GM12878 (cell line): ENCODE measurements at regions not wholly inside any gene's neighbourhood (a gene's known extent, or its start where the extent isn't known, plus 50 kb on each side); places are given as distances from the start of the nearest gene placed in this dataset.

ENCODE experiments used
- ATAC-seq: fragments of 200-7000 bp; cut with Tn5 transposase; 3 replicates; pipeline ENCODE4 v1.9.1; 2020; ENCODE audit warnings: mild to moderate bottlenecking, moderate library complexity
- BruUV-seq: library from RNA; stranded (reverse); fragments of 400-500 nt; replicated peaks from 2 replicates; lab custom pipeline; 2021; lab: Mats Ljungman, UMichigan
- CTCF ChIA-PET: fragments of 300-600 bp; sonication (Branson Sonifier 250); formaldehyde crosslinking; extraction: SDS; loops from one replicate; lab custom pipeline; 2021; ENCODE audit warnings: inconsistent platforms; lab: Yijun Ruan, JAX
- POLR2A ChIA-PET: fragments of 350-600 bp; formaldehyde crosslinking; extraction: SDS; loops from one replicate; lab custom pipeline; 2021; ENCODE audit warnings: inconsistent platforms; lab: Charles Lee
- RAD21 ChIA-PET: fragments of 300-600 bp; sonication (Branson Sonifier 250); formaldehyde crosslinking; loops from one replicate; lab custom pipeline; 2023; ENCODE audit warnings: antibody characterized with exemption; ENCODE audit not compliant: unreplicated experiment; lab: Charles Lee
- SMC1A ChIA-PET: fragments of 300-600 bp; sonication (Branson Sonifier 250); formaldehyde crosslinking; loops from one replicate; lab custom pipeline; 2023; ENCODE audit not compliant: unreplicated experiment, uncharacterized antibody; lab: Charles Lee
- DNase-seq: peaks from one replicate; pipeline ENCODE4 v3.0.0-alpha.2; 2011; ENCODE audit warnings: low read depth, low spot score
- FAIRE-seq: peaks from 3 replicates; lab custom pipeline; 2011; peaks lifted over from hg19 to GRCh38; lab: Jason Lieb, UNC
- H2AFZ ChIP-seq: 2 replicates; pipeline ENCODE4 v1.6.0; 2011; ENCODE audit warnings: low read depth, low read length, control low read depth; ENCODE audit not compliant: control insufficient read depth
- H3K27ac ChIP-seq: 2 replicates; pipeline ENCODE4 v1.5.1; 2011; ENCODE audit warnings: control low read depth; ENCODE audit not compliant: control insufficient read depth, insufficient read depth
- H3K27me3 ChIP-seq, 2 experiments: replicated peaks in 1 of 2; 2 replicates each; pipeline versions ENCODE4 v1.6.0 to v1.6.1; 2011; ENCODE audit warnings: low read length in 1 of 2; ENCODE audit not compliant: control insufficient read depth in 2 of 2, insufficient read depth in 2 of 2
- H3K36me3 ChIP-seq, 2 experiments: 2 replicates each; pipeline ENCODE4 v1.5.1; 2011; ENCODE audit warnings: low read length in 1 of 2; ENCODE audit not compliant: control insufficient read depth in 2 of 2, insufficient read depth in 2 of 2
- H3K4me1 ChIP-seq: 2 replicates; pipeline ENCODE4 v1.6.1; 2011; ENCODE audit warnings: mild to moderate bottlenecking, low read length, moderate library complexity, mixed read lengths; ENCODE audit not compliant: control insufficient read depth, insufficient read depth
- H3K4me2 ChIP-seq: 2 replicates; pipeline ENCODE4 v1.6.0; 2011; ENCODE audit warnings: control low read depth; ENCODE audit not compliant: control insufficient read depth, insufficient read depth
- H3K4me3 ChIP-seq: fragments of 200-600 bp; sonication (generic); 2 replicates; pipeline ENCODE4 v1.5.1; 2016
- H3K79me2 ChIP-seq: 2 replicates; pipeline ENCODE4 v1.6.0; 2011; ENCODE audit warnings: low read length; ENCODE audit not compliant: control insufficient read depth, insufficient read depth
- H3K9ac ChIP-seq: 2 replicates; pipeline ENCODE4 v1.8.0; 2011; ENCODE audit warnings: low read length, control low read depth, mixed read lengths; ENCODE audit not compliant: control insufficient read depth, insufficient read depth
- H3K9me3 ChIP-seq: replicated peaks from 3 replicates; pipeline ENCODE4 v1.5.1; 2011; ENCODE audit warnings: mild to moderate bottlenecking, low read length; ENCODE audit not compliant: control insufficient read depth, insufficient read depth
- H4K20me1 ChIP-seq: 2 replicates; pipeline ENCODE4 v1.6.0; 2011; ENCODE audit not compliant: control insufficient read depth, insufficient read depth
- CBX5 ChIP-seq: sonication (generic); IDR thresholded peaks from 2 replicates; pipeline ENCODE4 v1.6.1; 2016; ENCODE audit warnings: low read depth, moderate library complexity, mild to moderate bottlenecking, inconsistent platforms
- CHD2 ChIP-seq: IDR thresholded peaks from 2 replicates; pipeline ENCODE4 v1.6.1; 2011; ENCODE audit warnings: low read depth, low read length, improper control_type of control experiment, borderline replicate concordance
- CREM ChIP-seq: IDR thresholded peaks from 2 replicates; pipeline ENCODE4 v1.6.1; 2014; ENCODE audit warnings: antibody characterized with exemption, low read depth
- EGR1 ChIP-seq, 2 experiments: IDR thresholded peaks; 1 replicate in 1 of 2; 2 replicates in 1 of 2; pipeline ENCODE4 v1.6.1; 2011 to 2012; ENCODE audit warnings: low read depth in 2 of 2, low read length in 2 of 2, borderline replicate concordance in 1 of 2, mild to moderate bottlenecking in 1 of 2, moderate library complexity in 1 of 2
- HSF1 ChIP-seq: fragments of 150-350 bp; IDR thresholded peaks from 2 replicates; pipeline ENCODE4 v1.6.1; 2014; ENCODE audit warnings: mild to moderate bottlenecking, low read depth, low read length
- MYC ChIP-seq: IDR thresholded peaks from 2 replicates; pipeline ENCODE4 v1.6.1; 2011; ENCODE audit warnings: mild to moderate bottlenecking, low read length, moderate library complexity, inconsistent platforms; ENCODE audit not compliant: insufficient read depth, insufficient replicate concordance, insufficient read length, severe bottlenecking
- PML ChIP-seq: IDR thresholded peaks from 2 replicates; pipeline ENCODE4 v1.6.1; 2012; ENCODE audit warnings: low read length, inconsistent platforms
- RBBP5 ChIP-seq: fragments of 200-600 bp; sonication (generic); conservative IDR thresholded peaks from 2 replicates; pipeline ENCODE4 v1.6.1; 2016
- RELB ChIP-seq: fragments of 450-650 bp; IDR thresholded peaks from 2 replicates; pipeline ENCODE4 v1.6.1; 2017; ENCODE audit warnings: low read depth, mild to moderate bottlenecking, moderate library complexity
- SRF ChIP-seq, 2 experiments: IDR thresholded peaks; 2 replicates each; pipeline ENCODE4 v1.6.1; 2011; ENCODE audit warnings: low read depth in 2 of 2, low read length in 2 of 2, mild to moderate bottlenecking in 1 of 2, moderate library complexity in 1 of 2
- ZBTB11 ChIP-seq: fragments of 450-650 bp; formaldehyde crosslinking; IDR thresholded peaks from 2 replicates; pipeline ENCODE4 v1.5.0; 2022; ENCODE audit warnings: mild to moderate bottlenecking, missing genetic modification characterization
- ZNF217 ChIP-seq: fragments of 450-650 bp; IDR thresholded peaks from 2 replicates; pipeline ENCODE4 v1.6.1; 2017; ENCODE audit warnings: antibody characterized with exemption, mild to moderate bottlenecking
- WGBS: methylation state at CpG from one replicate; pipeline ENCODE4 v1.1.6; 2016; ENCODE audit warnings: low lambda C conversion rate; ENCODE audit not compliant: insufficient replicate concordance, insufficient coverage; ENCODE audit errors: missing lambda C conversion rate; 5-methylcytosine and 5-hydroxymethylcytosine counted together
- in situ Hi-C: fragments of 300-500 bp; cut with MboI; formaldehyde crosslinking; loops from 9 replicates; pipeline ENCODE4 v1.14.3; 2018; ENCODE audit warnings: mixed read lengths
- intact Hi-C: fragments of 100-400 bp; cut with micrococcal nuclease; formaldehyde crosslinking; loops from one replicate; pipeline ENCODE4 v1.14.2; 2022; ENCODE audit not compliant: unreplicated experiment

- ChIA-PET RAD21 (no interaction called here), POLR2A (no interaction called here), SMC1A (no interaction called here), CTCF (interaction anchor here (1.5 kb wide), 1 partner anchor 9 kb away, joined by 5 read pairs; no protein-coding TSS in a partner anchor)
- Histone ChIP-seq H3K4me1 (no peaks in the 10 kb centered on the region), H3K27me3 (no peaks in the 10 kb centered on the region), H3K79me2 (no peaks in the 10 kb centered on the region), H3K27ac (no peak overlapping the region), H3K36me3 (no peaks in the 10 kb centered on the region), H3K4me3 (no peak overlapping the region), H3K4me2 (no peak overlapping the region), H3K9ac (no peak overlapping the region), H3K9me3 (no peaks in the 10 kb centered on the region; the same call in 2 of the 3 replicates), H2AFZ (no peak overlapping the region), H4K20me1 (no peaks in the 10 kb centered on the region)
- FAIRE-seq (no peak), DNase-seq (no peak), ATAC-seq (no peak)
- no TSS peak for BruUV-seq
- intact Hi-C loops = no loop called here
- 0% methylated on average over 2 of the region's 2 CpGs for WGBS
- in situ Hi-C loops = no loop called here
- TF ChIP-seq CREM (no peak), ZNF217 (no peak), EGR1 (IDR thresholded peaks at IDR 0.05; ENCODE audit: borderline replicate concordance in 1 of 2, low read depth in 2 of 2, low read length in 2 of 2) (no peak), SRF (IDR thresholded peaks at IDR 0.05; ENCODE audit: low read depth in 2 of 2, low read length in 2 of 2) (no peak), PML (no peak), RELB (no peak), ZBTB11 (CRISPR knock-in tag) (no peak), RBBP5 (no peak), CHD2 (no peak), HSF1 (no peak), MYC (no peak), CBX5 (no peak)
These were observed 128.6 kb upstream of the VCX start for GRCh38 chrX:7714351-7714750.
